Lower leg skin (tissue), 4 donors: ENCODE measurements at regions not wholly inside any gene's neighbourhood (a gene's known extent, or its start where the extent isn't known, plus 50 kb on each side); places are given as distances from the start of the nearest gene placed in this dataset.

Experiments
- DNase-seq, 2 donors: peaks; one replicate each; pipeline ENCODE4 v3.0.0-alpha.2; 2019; ENCODE audit warnings: low spot score in 2 of 2
- H3K4me3 ChIP-seq: fragments of 200-600 bp; sonication (generic); 2 replicates; pipeline ENCODE4 v1.5.1; 2017; ENCODE audit warnings: mild to moderate bottlenecking, low read depth; ENCODE audit not compliant: poor library complexity, severe bottlenecking
- CTCF ChIP-seq, 3 donors: fragments of 450-650 bp; IDR thresholded peaks; one replicate each; pipeline ENCODE4 v1.5.1; 2016; ENCODE audit warnings: antibody characterized with exemption in 3 of 3, mild to moderate bottlenecking in 3 of 3, moderate library complexity in 2 of 3
- POLR2A ChIP-seq, 2 donors: fragments of 450-650 bp; IDR thresholded peaks; one replicate each; pipeline ENCODE4 v1.6.1; 2016 to 2017; ENCODE audit warnings: antibody characterized with exemption in 2 of 2, mild to moderate bottlenecking in 1 of 2, moderate library complexity in 1 of 2
- WGBS, 2 donors: methylation state at CpG; one replicate each; pipeline ENCODE4 v1.1.5; 2018; 5-methylcytosine and 5-hydroxymethylcytosine counted together
- intact Hi-C: fragments of 100-400 bp; cut with DNase I; formaldehyde crosslinking; loops from one replicate; pipeline ENCODE4 v1.15.0; 2023; ENCODE audit warnings: low total_unique reads

- intact Hi-C loops, result no loop called here
- TF ChIP-seq POLR2A (IDR thresholded peaks at IDR 0.05), result no peak
- TF ChIP-seq CTCF (IDR thresholded peaks at IDR 0.05), result no peak
- no peak for DNase-seq
- H3K4me3 ChIP-seq, result no peak overlapping the region
Measured at GRCh38 chr6:76707630-76708029, 635.2 kb upstream of the IMPG1 start.

GRCh38 chr6:76706631-76707030, 634.2 kb upstream of the IMPG1 start:
- H3K4me3 ChIP-seq, result no peak overlapping the region
- no peak for DNase-seq
- TF ChIP-seq CTCF (IDR thresholded peaks at IDR 0.05) (no peak), POLR2A (IDR thresholded peaks at IDR 0.05) (no peak)
- intact Hi-C loops, result no loop called here
- 21% methylated on average over 1 of the region's 1 CpG for WGBS, 2 donors

GRCh38 chr6:76706086-76706485, 633.6 kb upstream of the IMPG1 start:
- intact Hi-C loops, result no loop called here
- DNase-seq, result no peak
- no peak overlapping the region for H3K4me3 ChIP-seq
- 52 to 68% methylated on average over 2 of the region's 2 CpGs for WGBS, 2 donors
- TF ChIP-seq CTCF (IDR thresholded peaks at IDR 0.05), result no peak
- no peak for TF ChIP-seq POLR2A (IDR thresholded peaks at IDR 0.05)

GRCh38 chr6:76703786-76704185, 631.3 kb upstream of the IMPG1 start:
- no peak for DNase-seq
- TF ChIP-seq CTCF (IDR thresholded peaks at IDR 0.05) (no peak), POLR2A (IDR thresholded peaks at IDR 0.05) (no peak)
- intact Hi-C loops, result no loop called here
- H3K4me3 ChIP-seq, result no peak overlapping the region
- WGBS, 2 donors, result 87 to 100% methylated on average over 1 of the region's 1 CpG

GRCh38 chr6:76703285-76703684, 630.8 kb upstream of the IMPG1 start:
- no peak for DNase-seq
- H3K4me3 ChIP-seq, result no peak overlapping the region
- no peak for TF ChIP-seq POLR2A (IDR thresholded peaks at IDR 0.05)
- no peak for TF ChIP-seq CTCF (IDR thresholded peaks at IDR 0.05)
- WGBS, 2 donors, result 91 to 96% methylated on average over 2 of the region's 2 CpGs
- intact Hi-C loops, result no loop called here

- no peak overlapping the region for H3K4me3 ChIP-seq
- no peak for DNase-seq
- intact Hi-C loops, result no loop called here
- 33 to 57% methylated on average over 1 of the region's 1 CpG for WGBS, 2 donors
- TF ChIP-seq POLR2A (IDR thresholded peaks at IDR 0.05) (no peak), CTCF (IDR thresholded peaks at IDR 0.05) (no peak)
Measured at GRCh38 chr6:76702187-76702586, 629.7 kb upstream of the IMPG1 start.
